ENCODE measurements at regions not wholly inside any gene's neighbourhood (a gene's known extent, or its start where the extent isn't known, plus 50 kb on each side); places are given as distances from the start of the nearest gene placed in this dataset.

DNA sequence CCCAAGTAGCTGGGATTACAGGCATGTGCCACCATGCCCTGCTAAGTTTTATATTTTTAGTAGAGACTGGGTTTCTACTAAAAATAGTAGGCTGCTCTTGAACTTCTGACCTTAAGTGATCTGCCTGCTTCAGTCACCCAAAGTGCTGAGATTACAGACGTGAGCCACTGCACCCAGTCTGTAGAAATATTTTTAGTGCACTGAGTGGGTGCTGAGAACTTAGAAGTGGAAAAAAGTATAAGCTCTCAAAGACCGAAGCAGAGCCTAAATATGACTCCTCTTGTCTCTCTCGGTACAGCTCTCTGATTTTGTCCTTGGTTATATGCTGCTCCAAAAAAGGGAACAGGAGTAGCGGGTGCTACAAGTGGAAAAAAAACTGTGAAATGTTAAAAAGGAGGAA is 353.8 kb upstream of the IZUMO3 start:
- TF ChIP-seq YY1 (IDR thresholded peaks at IDR 0.05; ENCODE audit: low read depth) (no peak), TAF1 (IDR thresholded peaks at IDR 0.05; ENCODE audit: low read depth) (no peak), CREB1 (IDR thresholded peaks at IDR 0.05; ENCODE audit: low read depth) (no peak), EP300 (IDR thresholded peaks at IDR 0.05; ENCODE audit: borderline replicate concordance) (no peak), FOXM1 (IDR thresholded peaks at IDR 0.05; ENCODE audit: borderline replicate concordance, low read depth) (no peak), CEBPB (IDR thresholded peaks at IDR 0.05) (no peak)
- TF ChIP-seq, protein P1, sequence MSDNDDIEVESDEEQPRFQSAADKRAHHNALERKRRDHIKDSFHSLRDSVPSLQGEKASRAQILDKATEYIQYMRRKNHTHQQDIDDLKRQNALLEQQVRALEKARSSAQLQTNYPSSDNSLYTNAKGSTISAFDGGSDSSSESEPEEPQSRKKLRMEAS (IDR thresholded peaks at IDR 0.05): no peak
- TF ChIP-seq, protein P2, sequence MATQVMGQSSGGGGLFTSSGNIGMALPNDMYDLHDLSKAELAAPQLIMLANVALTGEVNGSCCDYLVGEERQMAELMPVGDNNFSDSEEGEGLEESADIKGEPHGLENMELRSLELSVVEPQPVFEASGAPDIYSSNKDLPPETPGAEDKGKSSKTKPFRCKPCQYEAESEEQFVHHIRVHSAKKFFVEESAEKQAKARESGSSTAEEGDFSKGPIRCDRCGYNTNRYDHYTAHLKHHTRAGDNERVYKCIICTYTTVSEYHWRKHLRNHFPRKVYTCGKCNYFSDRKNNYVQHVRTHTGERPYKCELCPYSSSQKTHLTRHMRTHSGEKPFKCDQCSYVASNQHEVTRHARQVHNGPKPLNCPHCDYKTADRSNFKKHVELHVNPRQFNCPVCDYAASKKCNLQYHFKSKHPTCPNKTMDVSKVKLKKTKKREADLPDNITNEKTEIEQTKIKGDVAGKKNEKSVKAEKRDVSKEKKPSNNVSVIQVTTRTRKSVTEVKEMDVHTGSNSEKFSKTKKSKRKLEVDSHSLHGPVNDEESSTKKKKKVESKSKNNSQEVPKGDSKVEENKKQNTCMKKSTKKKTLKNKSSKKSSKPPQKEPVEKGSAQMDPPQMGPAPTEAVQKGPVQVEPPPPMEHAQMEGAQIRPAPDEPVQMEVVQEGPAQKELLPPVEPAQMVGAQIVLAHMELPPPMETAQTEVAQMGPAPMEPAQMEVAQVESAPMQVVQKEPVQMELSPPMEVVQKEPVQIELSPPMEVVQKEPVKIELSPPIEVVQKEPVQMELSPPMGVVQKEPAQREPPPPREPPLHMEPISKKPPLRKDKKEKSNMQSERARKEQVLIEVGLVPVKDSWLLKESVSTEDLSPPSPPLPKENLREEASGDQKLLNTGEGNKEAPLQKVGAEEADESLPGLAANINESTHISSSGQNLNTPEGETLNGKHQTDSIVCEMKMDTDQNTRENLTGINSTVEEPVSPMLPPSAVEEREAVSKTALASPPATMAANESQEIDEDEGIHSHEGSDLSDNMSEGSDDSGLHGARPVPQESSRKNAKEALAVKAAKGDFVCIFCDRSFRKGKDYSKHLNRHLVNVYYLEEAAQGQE (IDR thresholded peaks at IDR 0.05; ENCODE audit: low read depth): no peak
